ENCODE measurements at regions not wholly inside any gene's neighbourhood (a gene's known extent, or its start where the extent isn't known, plus 50 kb on each side); places are given as distances from the start of the nearest gene placed in this dataset.

DNA sequence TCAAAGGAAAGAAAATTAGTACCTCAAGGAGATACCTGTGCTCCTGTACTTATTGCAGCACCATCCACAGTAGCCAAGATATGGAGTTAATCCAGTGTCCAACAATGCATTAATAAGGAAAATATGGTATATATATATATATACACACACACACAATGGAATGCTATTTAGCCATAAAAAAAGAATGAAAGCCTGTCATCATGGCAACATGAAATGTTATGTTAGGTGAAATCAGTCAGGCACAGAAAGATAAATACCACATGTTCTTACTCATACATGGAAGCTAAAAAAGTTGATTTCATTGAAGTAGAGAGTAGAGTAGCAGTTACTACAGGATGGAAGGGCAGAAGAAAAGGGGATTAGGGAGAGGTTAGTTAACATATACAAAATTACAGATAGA is 601.5 kb downstream of the ANXA1 start:
- no peaks in the 10 kb centered on the region for H3K9me2 ChIP-seq (ENCODE audit: low read depth, low read length)
- no peaks in the 10 kb centered on the region for H4K20me1 ChIP-seq (ENCODE audit: insufficient read depth, low read length)
- no peak overlapping the region for H3K4me2 ChIP-seq (ENCODE audit: low read length)
- no peak overlapping the region for H2AFZ ChIP-seq (ENCODE audit: low read length)
- no peak overlapping the region for H3K9ac ChIP-seq (ENCODE audit: low read length)
- H3K79me2 ChIP-seq (ENCODE audit: insufficient read depth, low read length), result no peaks in the 10 kb centered on the region
- no peaks in the 10 kb centered on the region for H3K36me3 ChIP-seq (ENCODE audit: insufficient read depth, low read length)
- H3K27me3 ChIP-seq (ENCODE audit: insufficient read depth, low read length), result no peaks in the 10 kb centered on the region
- H3K4me3 ChIP-seq (ENCODE audit: low read depth, low read length, poor library complexity, severe bottlenecking), result no peak overlapping the region
- TF ChIP-seq EZH2 (IDR thresholded peaks at IDR 0.05; ENCODE audit: borderline replicate concordance, low read length), result no peak
- TF ChIP-seq, protein P1, sequence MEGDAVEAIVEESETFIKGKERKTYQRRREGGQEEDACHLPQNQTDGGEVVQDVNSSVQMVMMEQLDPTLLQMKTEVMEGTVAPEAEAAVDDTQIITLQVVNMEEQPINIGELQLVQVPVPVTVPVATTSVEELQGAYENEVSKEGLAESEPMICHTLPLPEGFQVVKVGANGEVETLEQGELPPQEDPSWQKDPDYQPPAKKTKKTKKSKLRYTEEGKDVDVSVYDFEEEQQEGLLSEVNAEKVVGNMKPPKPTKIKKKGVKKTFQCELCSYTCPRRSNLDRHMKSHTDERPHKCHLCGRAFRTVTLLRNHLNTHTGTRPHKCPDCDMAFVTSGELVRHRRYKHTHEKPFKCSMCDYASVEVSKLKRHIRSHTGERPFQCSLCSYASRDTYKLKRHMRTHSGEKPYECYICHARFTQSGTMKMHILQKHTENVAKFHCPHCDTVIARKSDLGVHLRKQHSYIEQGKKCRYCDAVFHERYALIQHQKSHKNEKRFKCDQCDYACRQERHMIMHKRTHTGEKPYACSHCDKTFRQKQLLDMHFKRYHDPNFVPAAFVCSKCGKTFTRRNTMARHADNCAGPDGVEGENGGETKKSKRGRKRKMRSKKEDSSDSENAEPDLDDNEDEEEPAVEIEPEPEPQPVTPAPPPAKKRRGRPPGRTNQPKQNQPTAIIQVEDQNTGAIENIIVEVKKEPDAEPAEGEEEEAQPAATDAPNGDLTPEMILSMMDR (IDR thresholded peaks at IDR 0.05; ENCODE audit: low read length), result no peak
- no peaks in the 10 kb centered on the region for H3K9me3 ChIP-seq (ENCODE audit: low read length)
- H3K4me1 ChIP-seq (ENCODE audit: insufficient read depth, low read length, severe bottlenecking), result no peaks in the 10 kb centered on the region
- no peaks in the 10 kb centered on the region for H3F3A ChIP-seq (ENCODE audit: insufficient read depth, low read length)
- H3K27ac ChIP-seq (ENCODE audit: low read depth, low read length, poor library complexity, severe bottlenecking), result no peak overlapping the region

DNA sequence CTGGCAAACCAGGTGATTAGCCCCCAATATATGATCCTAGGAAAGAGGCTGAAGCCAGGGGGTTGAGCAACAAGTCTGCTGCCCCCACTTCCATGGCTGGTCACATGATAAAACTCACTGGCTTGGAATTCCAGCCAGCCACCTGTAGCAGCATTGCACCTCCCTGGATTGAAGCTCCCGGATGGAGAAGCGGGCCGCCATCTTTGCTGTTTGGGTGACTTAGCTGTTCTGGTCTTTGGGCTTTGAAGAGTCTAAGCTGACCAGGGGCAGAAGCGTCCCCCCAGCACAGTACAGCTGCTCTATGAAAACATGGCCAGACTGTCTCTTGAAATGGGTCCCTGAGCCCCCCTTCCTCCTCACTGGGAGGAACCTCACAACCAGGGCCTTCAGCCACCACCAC is 610.2 kb downstream of the ANXA1 start:
- no peaks in the 10 kb centered on the region for H3K4me1 ChIP-seq (ENCODE audit: insufficient read depth, low read length, severe bottlenecking)
- no peaks in the 10 kb centered on the region for H3K79me2 ChIP-seq (ENCODE audit: insufficient read depth, low read length)
- H3K9me2 ChIP-seq (ENCODE audit: low read depth, low read length), result no peaks in the 10 kb centered on the region
- H3K4me2 ChIP-seq (ENCODE audit: low read length), result no peak overlapping the region
- no peaks in the 10 kb centered on the region for H3K27me3 ChIP-seq (ENCODE audit: insufficient read depth, low read length)
- no peak overlapping the region for H3K4me3 ChIP-seq (ENCODE audit: low read depth, low read length, poor library complexity, severe bottlenecking)
- H4K20me1 ChIP-seq (ENCODE audit: insufficient read depth, low read length), result no peaks in the 10 kb centered on the region
- no peaks in the 10 kb centered on the region for H3F3A ChIP-seq (ENCODE audit: insufficient read depth, low read length)
- no peak overlapping the region for H2AFZ ChIP-seq (ENCODE audit: low read length)
- H3K27ac ChIP-seq (ENCODE audit: low read depth, low read length, poor library complexity, severe bottlenecking), result no peak overlapping the region
- H3K9ac ChIP-seq (ENCODE audit: low read length), result no peak overlapping the region
- H3K9me3 ChIP-seq (ENCODE audit: low read length), result no peaks in the 10 kb centered on the region
- H3K36me3 ChIP-seq (ENCODE audit: insufficient read depth, low read length), result no peaks in the 10 kb centered on the region
- TF ChIP-seq, protein P1 (IDR thresholded peaks at IDR 0.05; ENCODE audit: low read length), result no peak
- no peak for TF ChIP-seq EZH2 (IDR thresholded peaks at IDR 0.05; ENCODE audit: borderline replicate concordance, low read length)

DNA sequence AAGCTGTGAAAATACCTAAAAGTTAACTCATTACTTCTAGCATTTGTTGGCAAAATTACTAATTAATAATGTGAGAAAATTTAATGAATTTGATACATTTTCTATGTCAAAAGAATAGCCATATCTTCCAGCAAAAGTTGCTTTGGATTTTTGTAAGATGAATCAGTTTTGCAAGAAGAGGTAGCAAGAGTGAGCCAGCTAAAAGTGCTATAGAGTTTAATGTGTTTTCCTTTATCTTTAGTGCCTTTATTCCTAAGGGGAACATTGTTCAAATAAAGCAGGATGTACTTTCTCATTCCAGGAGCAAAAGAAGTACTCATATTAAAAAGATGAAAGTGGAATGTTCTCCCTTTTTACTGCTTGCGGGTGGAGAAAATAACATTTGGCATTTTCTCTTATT is 622.2 kb downstream of the ANXA1 start:
- Histone ChIP-seq H3K9ac (ENCODE audit: low read length) (no peak overlapping the region), H3K36me3 (ENCODE audit: insufficient read depth, low read length) (no peaks in the 10 kb centered on the region), H3K4me1 (ENCODE audit: insufficient read depth, low read length, severe bottlenecking) (no peaks in the 10 kb centered on the region), H4K20me1 (ENCODE audit: insufficient read depth, low read length) (no peaks in the 10 kb centered on the region), H3K4me2 (ENCODE audit: low read length) (no peak overlapping the region), H3K27me3 (ENCODE audit: insufficient read depth, low read length) (no peaks in the 10 kb centered on the region), H3K79me2 (ENCODE audit: insufficient read depth, low read length) (no peaks in the 10 kb centered on the region), H3K4me3 (ENCODE audit: low read depth, low read length, poor library complexity, severe bottlenecking) (no peak overlapping the region), H3K9me3 (ENCODE audit: low read length) (no peaks in the 10 kb centered on the region), H3K9me2 (ENCODE audit: low read depth, low read length) (no peaks in the 10 kb centered on the region), H3F3A (ENCODE audit: insufficient read depth, low read length) (no peaks in the 10 kb centered on the region), H3K27ac (ENCODE audit: low read depth, low read length, poor library complexity, severe bottlenecking) (no peak overlapping the region), H2AFZ (ENCODE audit: low read length) (no peak overlapping the region)
- TF ChIP-seq, protein P1 (IDR thresholded peaks at IDR 0.05; ENCODE audit: low read length), result no peak
- TF ChIP-seq EZH2 (IDR thresholded peaks at IDR 0.05; ENCODE audit: borderline replicate concordance, low read length), result no peak
